ENCODE measurements at regions not wholly inside any gene's neighbourhood (a gene's known extent, or its start where the extent isn't known, plus 50 kb on each side); places are given as distances from the start of the nearest gene placed in this dataset.
"Not testable (repeated sequence)": the region's sequence is repeated elsewhere in the genome, so short reads cannot be mapped to it uniquely, and the experiment has no call there.

- peaks cover 15% of the 10 kb centered on the region for H3K9me3 Mint-ChIP-seq
- no peaks in the 10 kb centered on the region for H3K27me3 Mint-ChIP-seq (ENCODE audit: low read depth)
- no peaks in the 10 kb centered on the region for H3K36me3 Mint-ChIP-seq (ENCODE audit: low read depth)
- H3K4me3 Mint-ChIP-seq: no peak overlapping the region
- no peak overlapping the region for H3K27ac Mint-ChIP-seq
- H3K4me1 Mint-ChIP-seq (ENCODE audit: low read depth): no peaks in the 10 kb centered on the region
These were observed 770.8 kb upstream of the SLITRK6 start for GRCh38 chr13:86569974-86570373.

- no peaks in the 10 kb centered on the region for H3K27me3 Mint-ChIP-seq (ENCODE audit: low read depth)
- no peak overlapping the region for H3K4me3 Mint-ChIP-seq
- no peaks in the 10 kb centered on the region for H3K36me3 Mint-ChIP-seq (ENCODE audit: low read depth)
- no peaks in the 10 kb centered on the region for H3K4me1 Mint-ChIP-seq (ENCODE audit: low read depth)
- no peak overlapping the region for H3K27ac Mint-ChIP-seq
- peaks cover 15% of the 10 kb centered on the region for H3K9me3 Mint-ChIP-seq
These were observed 772.9 kb upstream of the SLITRK6 start for GRCh38 chr13:86572115-86572514.

GRCh38 chr13:86579662-86580061 lies 780.4 kb upstream of the SLITRK6 start:
- Mint-ChIP-seq H3K4me1 (ENCODE audit: low read depth) (no peaks in the 10 kb centered on the region), H3K9me3 (peaks cover 21% of the 10 kb centered on the region), H3K27ac (no peak overlapping the region), H3K4me3 (no peak overlapping the region), H3K36me3 (ENCODE audit: low read depth) (no peaks in the 10 kb centered on the region), H3K27me3 (ENCODE audit: low read depth) (no peaks in the 10 kb centered on the region)

GRCh38 chr13:86581706-86582105 lies 782.5 kb upstream of the SLITRK6 start:
- Mint-ChIP-seq H3K4me1 (ENCODE audit: low read depth) (no peaks in the 10 kb centered on the region), H3K36me3 (ENCODE audit: low read depth) (no peaks in the 10 kb centered on the region), H3K27ac (no peak overlapping the region), H3K9me3 (peaks cover 32% of the 10 kb centered on the region), H3K4me3 (no peak overlapping the region), H3K27me3 (ENCODE audit: low read depth) (no peaks in the 10 kb centered on the region)

- Mint-ChIP-seq H3K36me3 (ENCODE audit: low read depth) (no peaks in the 10 kb centered on the region), H3K9me3 (peaks cover 41% of the 10 kb centered on the region), H3K27me3 (ENCODE audit: low read depth) (no peaks in the 10 kb centered on the region), H3K4me1 (ENCODE audit: low read depth) (no peaks in the 10 kb centered on the region), H3K27ac (no peak overlapping the region), H3K4me3 (no peak overlapping the region)
These were observed 785.1 kb upstream of the SLITRK6 start for GRCh38 chr13:86584301-86584700.

GRCh38 chr13:86585835-86586234 lies 786.6 kb upstream of the SLITRK6 start:
- Mint-ChIP-seq H3K9me3 (peaks cover 41% of the 10 kb centered on the region), H3K36me3 (ENCODE audit: low read depth) (no peaks in the 10 kb centered on the region), H3K27me3 (ENCODE audit: low read depth) (no peaks in the 10 kb centered on the region), H3K4me3 (no peak overlapping the region), H3K27ac (no peak overlapping the region), H3K4me1 (ENCODE audit: low read depth) (no peaks in the 10 kb centered on the region)

- peaks cover 25% of the 10 kb centered on the region for H3K9me3 Mint-ChIP-seq
- H3K4me1 Mint-ChIP-seq (ENCODE audit: low read depth): no peaks in the 10 kb centered on the region
- no peaks in the 10 kb centered on the region for H3K27me3 Mint-ChIP-seq (ENCODE audit: low read depth)
- H3K27ac Mint-ChIP-seq: no peak overlapping the region
- no peak overlapping the region for H3K4me3 Mint-ChIP-seq
- H3K36me3 Mint-ChIP-seq (ENCODE audit: low read depth): no peaks in the 10 kb centered on the region
These were observed 792.6 kb upstream of the SLITRK6 start for GRCh38 chr13:86591862-86592261.

- Mint-ChIP-seq H3K27ac (no peak overlapping the region), H3K27me3 (ENCODE audit: low read depth) (no peaks in the 10 kb centered on the region), H3K4me1 (ENCODE audit: low read depth) (no peaks in the 10 kb centered on the region), H3K4me3 (no peak overlapping the region), H3K36me3 (ENCODE audit: low read depth) (no peaks in the 10 kb centered on the region), H3K9me3 (peaks cover 17% of the 10 kb centered on the region)
These were observed 802.1 kb upstream of the SLITRK6 start for GRCh38 chr13:86601351-86601750.

- H3K27ac Mint-ChIP-seq: no peak overlapping the region
- no peak overlapping the region for H3K4me3 Mint-ChIP-seq
- no peaks in the 10 kb centered on the region for H3K27me3 Mint-ChIP-seq (ENCODE audit: low read depth)
- no peaks in the 10 kb centered on the region for H3K36me3 Mint-ChIP-seq (ENCODE audit: low read depth)
- H3K9me3 Mint-ChIP-seq: peaks cover 9% of the 10 kb centered on the region
- no peaks in the 10 kb centered on the region for H3K4me1 Mint-ChIP-seq (ENCODE audit: low read depth)
These were observed 807.0 kb upstream of the SLITRK6 start for GRCh38 chr13:86606264-86606663.

- H3K36me3 Mint-ChIP-seq (ENCODE audit: low read depth): no peaks in the 10 kb centered on the region
- H3K27me3 Mint-ChIP-seq (ENCODE audit: low read depth): no peaks in the 10 kb centered on the region
- no peak overlapping the region for H3K4me3 Mint-ChIP-seq
- peaks cover 11% of the 10 kb centered on the region for H3K9me3 Mint-ChIP-seq
- no peak overlapping the region for H3K27ac Mint-ChIP-seq
- H3K4me1 Mint-ChIP-seq (ENCODE audit: low read depth): no peaks in the 10 kb centered on the region
These were observed 809.5 kb upstream of the SLITRK6 start for GRCh38 chr13:86608701-86609100.

GRCh38 chr13:86633346-86633745 lies 834.1 kb upstream of the SLITRK6 start:
- Mint-ChIP-seq H3K4me1 (ENCODE audit: low read depth) (no peaks in the 10 kb centered on the region), H3K27ac (no peak overlapping the region), H3K27me3 (ENCODE audit: low read depth) (no peaks in the 10 kb centered on the region), H3K9me3 (peaks cover 6% of the 10 kb centered on the region), H3K36me3 (ENCODE audit: low read depth) (no peaks in the 10 kb centered on the region), H3K4me3 (no peak overlapping the region)

GRCh38 chr13:86651171-86651570 lies 852.0 kb upstream of the SLITRK6 start:
- not testable (repeated sequence) for H3K4me3 Mint-ChIP-seq

GRCh38 chr13:86653009-86653408 lies 853.8 kb upstream of the SLITRK6 start:
- peaks cover 6% of the 10 kb centered on the region for H3K9me3 Mint-ChIP-seq
- H3K4me1 Mint-ChIP-seq (ENCODE audit: low read depth): no peaks in the 10 kb centered on the region
- no peaks in the 10 kb centered on the region for H3K27me3 Mint-ChIP-seq (ENCODE audit: low read depth)
- no peak overlapping the region for H3K4me3 Mint-ChIP-seq
- no peak overlapping the region for H3K27ac Mint-ChIP-seq
- H3K36me3 Mint-ChIP-seq (ENCODE audit: low read depth): no peaks in the 10 kb centered on the region

More at GRCh38 chr13:86651171-86651570, 852.0 kb upstream of the SLITRK6 start:
- not testable (repeated sequence) for H3K36me3 Mint-ChIP-seq (ENCODE audit: low read depth); H3K27me3 Mint-ChIP-seq (ENCODE audit: low read depth); H3K9me3 Mint-ChIP-seq; H3K27ac Mint-ChIP-seq; H3K4me1 Mint-ChIP-seq (ENCODE audit: low read depth)

GRCh38 chr13:86655561-86655960 lies 856.3 kb upstream of the SLITRK6 start:
- no peaks in the 10 kb centered on the region for H3K36me3 Mint-ChIP-seq (ENCODE audit: low read depth)
- H3K27me3 Mint-ChIP-seq (ENCODE audit: low read depth): no peaks in the 10 kb centered on the region
- no peaks in the 10 kb centered on the region for H3K4me1 Mint-ChIP-seq (ENCODE audit: low read depth)
- no peak overlapping the region for H3K27ac Mint-ChIP-seq
- peaks cover 12% of the 10 kb centered on the region for H3K9me3 Mint-ChIP-seq
- no peak overlapping the region for H3K4me3 Mint-ChIP-seq

- Mint-ChIP-seq H3K9me3 (peaks cover 20% of the 10 kb centered on the region), H3K4me3 (no peak overlapping the region), H3K4me1 (ENCODE audit: low read depth) (no peaks in the 10 kb centered on the region)
These were observed 860.9 kb upstream of the SLITRK6 start for GRCh38 chr13:86660090-86660489.

GRCh38 chr13:86665842-86666241 lies 866.6 kb upstream of the SLITRK6 start:
- H3K27me3 Mint-ChIP-seq (ENCODE audit: low read depth): no peaks in the 10 kb centered on the region
- H3K4me1 Mint-ChIP-seq (ENCODE audit: low read depth): no peaks in the 10 kb centered on the region
- no peak overlapping the region for H3K4me3 Mint-ChIP-seq
- H3K27ac Mint-ChIP-seq: no peak overlapping the region
- no peaks in the 10 kb centered on the region for H3K36me3 Mint-ChIP-seq (ENCODE audit: low read depth)
- peaks cover 25% of the 10 kb centered on the region for H3K9me3 Mint-ChIP-seq

More at GRCh38 chr13:86660090-86660489, 860.9 kb upstream of the SLITRK6 start:
- Mint-ChIP-seq H3K27me3 (ENCODE audit: low read depth) (no peaks in the 10 kb centered on the region), H3K36me3 (ENCODE audit: low read depth) (no peaks in the 10 kb centered on the region), H3K27ac (no peak overlapping the region)
